ENCODE measurements at regions not wholly inside any gene's neighbourhood (a gene's known extent, or its start where the extent isn't known, plus 50 kb on each side); places are given as distances from the start of the nearest gene placed in this dataset.

- H3K27me3 ChIP-seq (ENCODE audit: insufficient read depth, poor library complexity, severe bottlenecking), result no peaks in the 10 kb centered on the region
- no peak overlapping the region for H3K27ac ChIP-seq (replicated peaks)
- H3K4me3 ChIP-seq (replicated peaks; ENCODE audit: insufficient read depth, low read length), result no peak overlapping the region
- TF ChIP-seq POLR2AphosphoS5 (IDR thresholded peaks at IDR 0.05; ENCODE audit: low read depth), result no peak
- TF ChIP-seq REST (IDR thresholded peaks at IDR 0.05; ENCODE audit: insufficient replicate concordance, low read depth), result no peak
- no peak for TF ChIP-seq GABPA (IDR thresholded peaks at IDR 0.05; ENCODE audit: low read depth)
- TF ChIP-seq CTCF (IDR thresholded peaks at IDR 0.05; ENCODE audit: insufficient read depth, low read length), result no peak
- no peak for TF ChIP-seq SPI1 (IDR thresholded peaks at IDR 0.05; ENCODE audit: borderline replicate concordance, low read depth)
- no peak for DNase-seq (ENCODE audit: low read depth in 1 of 2, low spot score in 1 of 2)
Observed at GRCh38 chr12:24759155-24759554, 189.7 kb downstream of the BCAT1 start.

- no peak overlapping the region for H3K27ac ChIP-seq (replicated peaks)
- DNase-seq (ENCODE audit: low read depth in 1 of 2, low spot score in 1 of 2), result no peak
- no peak overlapping the region for H3K4me3 ChIP-seq (replicated peaks; ENCODE audit: insufficient read depth, low read length)
- TF ChIP-seq POLR2AphosphoS5 (IDR thresholded peaks at IDR 0.05; ENCODE audit: low read depth) (no peak), SPI1 (IDR thresholded peaks at IDR 0.05; ENCODE audit: borderline replicate concordance, low read depth) (no peak), REST (IDR thresholded peaks at IDR 0.05; ENCODE audit: insufficient replicate concordance, low read depth) (no peak), GABPA (IDR thresholded peaks at IDR 0.05; ENCODE audit: low read depth) (no peak), CTCF (IDR thresholded peaks at IDR 0.05; ENCODE audit: insufficient read depth, low read length) (no peak)
- H3K27me3 ChIP-seq (ENCODE audit: insufficient read depth, poor library complexity, severe bottlenecking), result peaks cover 4% of the 10 kb centered on the region
Observed at GRCh38 chr12:24756479-24757024, 192.3 kb downstream of the BCAT1 start.

- no peak overlapping the region for H3K27ac ChIP-seq (replicated peaks)
- TF ChIP-seq CTCF (IDR thresholded peaks at IDR 0.05; ENCODE audit: insufficient read depth, low read length) (no peak), REST (IDR thresholded peaks at IDR 0.05; ENCODE audit: insufficient replicate concordance, low read depth) (no peak), POLR2AphosphoS5 (IDR thresholded peaks at IDR 0.05; ENCODE audit: low read depth) (no peak), SPI1 (IDR thresholded peaks at IDR 0.05; ENCODE audit: borderline replicate concordance, low read depth) (no peak), GABPA (IDR thresholded peaks at IDR 0.05; ENCODE audit: low read depth) (no peak)
- H3K27me3 ChIP-seq (ENCODE audit: insufficient read depth, poor library complexity, severe bottlenecking), result peaks cover 7% of the 10 kb centered on the region
- DNase-seq (ENCODE audit: low read depth in 1 of 2, low spot score in 1 of 2), result no peak
- no peak overlapping the region for H3K4me3 ChIP-seq (replicated peaks; ENCODE audit: insufficient read depth, low read length)
Observed at GRCh38 chr12:24754690-24755638, 193.9 kb downstream of the BCAT1 start.
